Natural killer cell (primary cell): ENCODE measurements at regions not wholly inside any gene's neighbourhood (a gene's known extent, or its start where the extent isn't known, plus 50 kb on each side); places are given as distances from the start of the nearest gene placed in this dataset.

Experiments
- ATAC-seq, 3 donors: fragments of 150-1000 bp in 2 of 3; fragments of 200-7000 bp in 1 of 3; cut with Tn5 transposase; 1 replicate in 1 of 3; 2 replicates in 2 of 3; pipeline ENCODE4 v1.10.0; 2021; ENCODE audit warnings: mild to moderate bottlenecking in 2 of 3, moderate library complexity in 2 of 3
- DNase-seq, 2 donors: peaks; one replicate each; pipeline versions ENCODE4 v3.0.0 to v3.0.0-alpha.2; 2013 to 2021; ENCODE audit warnings: mixed read lengths in 1 of 2
- H3K27ac ChIP-seq: one replicate; pipeline ENCODE4 v1.5.1; 2013; ENCODE audit warnings: mild to moderate bottlenecking, low read length
- H3K27me3 ChIP-seq: one replicate; pipeline ENCODE4 v1.6.1; 2013; ENCODE audit warnings: low read length; ENCODE audit not compliant: control insufficient read depth, insufficient read depth
- H3K36me3 ChIP-seq: one replicate; pipeline ENCODE4 v1.6.1; 2013; ENCODE audit warnings: low read length; ENCODE audit not compliant: control insufficient read depth, insufficient read depth
- H3K4me1 ChIP-seq: one replicate; pipeline ENCODE4 v1.6.1; 2013; ENCODE audit warnings: low read length; ENCODE audit not compliant: control insufficient read depth, insufficient read depth
- H3K4me3 ChIP-seq: one replicate; pipeline ENCODE4 v1.5.1; 2013; ENCODE audit warnings: low read length
- H3K9me3 ChIP-seq: one replicate; pipeline ENCODE4 v1.6.1; 2013; ENCODE audit warnings: low read length; ENCODE audit not compliant: control insufficient read depth, insufficient read depth
- H3K27ac Mint-ChIP-seq, 2 donors: one replicate each; pipeline ENCODE4 v1.8.0; 2022; ENCODE audit warnings: mild to moderate bottlenecking in 2 of 2, mixed read lengths in 2 of 2, moderate library complexity in 1 of 2
- H3K27me3 Mint-ChIP-seq, 2 donors: one replicate each; pipeline ENCODE4 v1.8.0; 2022; ENCODE audit warnings: low read depth in 2 of 2, mixed read lengths in 2 of 2
- H3K36me3 Mint-ChIP-seq: one replicate; pipeline ENCODE4 v1.8.0; 2022; ENCODE audit warnings: mixed read lengths
- H3K4me1 Mint-ChIP-seq, 2 donors: one replicate each; pipeline ENCODE4 v1.8.0; 2022; ENCODE audit warnings: mixed read lengths in 2 of 2
- H3K4me3 Mint-ChIP-seq: one replicate; pipeline ENCODE4 v1.8.0; 2022; ENCODE audit warnings: mild to moderate bottlenecking, moderate library complexity, mixed read lengths
- H3K9me3 Mint-ChIP-seq, 2 donors: one replicate each; pipeline ENCODE4 v1.8.0; 2022; ENCODE audit warnings: mixed read lengths in 2 of 2
- CTCF ChIP-seq: fragments of 200-600 bp; IDR thresholded peaks from one replicate; pipeline ENCODE4 v1.8.0; 2022; ENCODE audit warnings: antibody characterized with exemption
- WGBS: methylation state at CpG from one replicate; pipeline ENCODE4 v1.1.7; 2013; ENCODE audit warnings: missing lambda C conversion rate; ENCODE audit not compliant: insufficient coverage; 5-methylcytosine and 5-hydroxymethylcytosine counted together
- intact Hi-C: fragments of 100-400 bp; cut with micrococcal nuclease; formaldehyde crosslinking; loops from one replicate; pipeline ENCODE4 v1.14.2; 2022

GRCh38 chr9:107750741-107751566 lies 261.4 kb upstream of the KLF4 start:
- WGBS: 68% methylated on average over 8 of the region's 8 CpGs
- H3K4me3 ChIP-seq: no peak overlapping the region
- no peaks in the 10 kb centered on the region for H3K4me1 ChIP-seq
- no peaks in the 10 kb centered on the region for H3K27me3 ChIP-seq
- H3K27ac ChIP-seq: no peak overlapping the region
- TF ChIP-seq CTCF: no peak
- no peaks in the 10 kb centered on the region for H3K36me3 Mint-ChIP-seq
- no peaks in the 10 kb centered on the region for H3K27me3 Mint-ChIP-seq
- intact Hi-C loops: no loop called here
- peak in 1 of 2 donors; percentile 4 for DNase-seq
- H3K4me1 Mint-ChIP-seq: no peaks in the 10 kb centered on the region
- no peak overlapping the region for H3K4me3 Mint-ChIP-seq
- H3K9me3 ChIP-seq: no peaks in the 10 kb centered on the region
- H3K36me3 ChIP-seq: no peaks in the 10 kb centered on the region
- H3K27ac Mint-ChIP-seq: no peak overlapping the region
- no peak for ATAC-seq
- peaks cover 0 to 4% of the 10 kb centered on the region in 2 donors for H3K9me3 Mint-ChIP-seq

GRCh38 chr9:107749787-107750444 lies 260.3 kb upstream of the KLF4 start:
- intact Hi-C loops: no loop called here
- ATAC-seq (no peak), DNase-seq (no peak)
- no peaks in the 10 kb centered on the region for H3K27me3 Mint-ChIP-seq
- no peak overlapping the region for H3K27ac Mint-ChIP-seq
- no peaks in the 10 kb centered on the region for H3K36me3 Mint-ChIP-seq
- Histone ChIP-seq H3K27ac (no peak overlapping the region), H3K4me3 (no peak overlapping the region), H3K27me3 (no peaks in the 10 kb centered on the region), H3K9me3 (no peaks in the 10 kb centered on the region), H3K4me1 (no peaks in the 10 kb centered on the region), H3K36me3 (no peaks in the 10 kb centered on the region)
- H3K9me3 Mint-ChIP-seq: peaks cover 0 to 4% of the 10 kb centered on the region in 2 donors
- WGBS: 86% methylated on average over 5 of the region's 5 CpGs
- no peaks in the 10 kb centered on the region for H3K4me1 Mint-ChIP-seq
- no peak overlapping the region for H3K4me3 Mint-ChIP-seq
- no peak for TF ChIP-seq CTCF

GRCh38 chr9:107744873-107745272 lies 255.3 kb upstream of the KLF4 start:
- intact Hi-C loops: no loop called here
- no peak overlapping the region for H3K4me3 ChIP-seq
- Mint-ChIP-seq H3K27ac (no peak overlapping the region), H3K4me1 (no peaks in the 10 kb centered on the region), H3K36me3 (no peaks in the 10 kb centered on the region), H3K4me3 (no peak overlapping the region), H3K27me3 (no peaks in the 10 kb centered on the region), H3K9me3 (peaks cover 0 to 8% of the 10 kb centered on the region in 2 donors)
- H3K27me3 ChIP-seq: no peaks in the 10 kb centered on the region
- WGBS: no CpG with 5 or more reads among the region's 2 CpGs
- no peaks in the 10 kb centered on the region for H3K36me3 ChIP-seq
- no peak overlapping the region for H3K27ac ChIP-seq
- no peaks in the 10 kb centered on the region for H3K4me1 ChIP-seq
- no peak for TF ChIP-seq CTCF
- DNase-seq: no peak
- ATAC-seq: no peak
- H3K9me3 ChIP-seq: no peaks in the 10 kb centered on the region
